ENCODE measurements at regions not wholly inside any gene's neighbourhood (a gene's known extent, or its start where the extent isn't known, plus 50 kb on each side); places are given as distances from the start of the nearest gene placed in this dataset.
"Not testable (repeated sequence)": the region's sequence is repeated elsewhere in the genome, so short reads cannot be mapped to it uniquely, and the experiment has no call there.

GRCh38 chr7:138214926-138215325, 138.7 kb downstream of the AKR1D1 start:
- Histone ChIP-seq H3K9me3 (ENCODE audit: severe bottlenecking) (no peaks in the 10 kb centered on the region), H3K4me3 (ENCODE audit: severe bottlenecking) (no peak overlapping the region), H3K27ac (ENCODE audit: poor library complexity, severe bottlenecking) (no peak overlapping the region), H3K27me3 (ENCODE audit: insufficient read depth, poor library complexity, severe bottlenecking) (no peaks in the 10 kb centered on the region), H3K4me1 (ENCODE audit: insufficient read depth, poor library complexity, severe bottlenecking) (no peaks in the 10 kb centered on the region), H3K36me3 (ENCODE audit: low read depth) (no peaks in the 10 kb centered on the region)
- TF ChIP-seq, protein P1, sequence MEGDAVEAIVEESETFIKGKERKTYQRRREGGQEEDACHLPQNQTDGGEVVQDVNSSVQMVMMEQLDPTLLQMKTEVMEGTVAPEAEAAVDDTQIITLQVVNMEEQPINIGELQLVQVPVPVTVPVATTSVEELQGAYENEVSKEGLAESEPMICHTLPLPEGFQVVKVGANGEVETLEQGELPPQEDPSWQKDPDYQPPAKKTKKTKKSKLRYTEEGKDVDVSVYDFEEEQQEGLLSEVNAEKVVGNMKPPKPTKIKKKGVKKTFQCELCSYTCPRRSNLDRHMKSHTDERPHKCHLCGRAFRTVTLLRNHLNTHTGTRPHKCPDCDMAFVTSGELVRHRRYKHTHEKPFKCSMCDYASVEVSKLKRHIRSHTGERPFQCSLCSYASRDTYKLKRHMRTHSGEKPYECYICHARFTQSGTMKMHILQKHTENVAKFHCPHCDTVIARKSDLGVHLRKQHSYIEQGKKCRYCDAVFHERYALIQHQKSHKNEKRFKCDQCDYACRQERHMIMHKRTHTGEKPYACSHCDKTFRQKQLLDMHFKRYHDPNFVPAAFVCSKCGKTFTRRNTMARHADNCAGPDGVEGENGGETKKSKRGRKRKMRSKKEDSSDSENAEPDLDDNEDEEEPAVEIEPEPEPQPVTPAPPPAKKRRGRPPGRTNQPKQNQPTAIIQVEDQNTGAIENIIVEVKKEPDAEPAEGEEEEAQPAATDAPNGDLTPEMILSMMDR (IDR thresholded peaks at IDR 0.05; ENCODE audit: poor library complexity, severe bottlenecking): no peak
- no peak for ATAC-seq (ENCODE audit: low read depth)
- DNase-seq (ENCODE audit: low spot score): no peak

- not testable (repeated sequence) for DNase-seq (ENCODE audit: low spot score); H3K4me1 ChIP-seq (ENCODE audit: insufficient read depth, poor library complexity, severe bottlenecking); H3K36me3 ChIP-seq (ENCODE audit: low read depth); H3K4me3 ChIP-seq (ENCODE audit: severe bottlenecking); H3K9me3 ChIP-seq (ENCODE audit: severe bottlenecking); ATAC-seq (ENCODE audit: low read depth); H3K27ac ChIP-seq (ENCODE audit: poor library complexity, severe bottlenecking); H3K27me3 ChIP-seq (ENCODE audit: insufficient read depth, poor library complexity, severe bottlenecking)
Observed at GRCh38 chr7:138220321-138220720, 144.1 kb downstream of the AKR1D1 start.

DNA sequence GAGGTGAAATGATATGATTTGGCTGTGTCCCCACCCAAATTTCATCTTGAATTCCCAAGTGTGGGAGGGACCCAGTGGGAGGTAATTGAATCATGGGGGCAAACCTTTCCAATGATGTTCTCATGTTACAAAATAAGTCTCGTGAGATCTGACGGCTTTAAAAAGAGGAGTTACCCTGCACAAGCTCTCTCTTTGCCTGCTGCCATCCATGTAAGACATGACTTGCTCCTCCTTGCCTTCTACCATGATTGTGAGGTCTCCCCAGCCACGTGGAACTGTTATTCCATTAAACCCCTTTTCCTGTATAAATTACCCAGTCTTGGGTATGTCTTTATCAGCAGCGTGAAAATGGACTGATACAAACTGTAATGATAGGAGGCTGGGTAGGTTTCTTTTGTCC, 145.1 kb downstream of the AKR1D1 start:
- not testable (repeated sequence) for H3K27ac ChIP-seq (ENCODE audit: poor library complexity, severe bottlenecking); ATAC-seq (ENCODE audit: low read depth); DNase-seq (ENCODE audit: low spot score); H3K9me3 ChIP-seq (ENCODE audit: severe bottlenecking); H3K4me1 ChIP-seq (ENCODE audit: insufficient read depth, poor library complexity, severe bottlenecking); H3K4me3 ChIP-seq (ENCODE audit: severe bottlenecking); H3K36me3 ChIP-seq (ENCODE audit: low read depth); H3K27me3 ChIP-seq (ENCODE audit: insufficient read depth, poor library complexity, severe bottlenecking)

- Histone ChIP-seq H3K36me3 (ENCODE audit: low read depth) (no peaks in the 10 kb centered on the region), H3K27ac (ENCODE audit: poor library complexity, severe bottlenecking) (no peak overlapping the region), H3K9me3 (ENCODE audit: severe bottlenecking) (no peaks in the 10 kb centered on the region), H3K4me3 (ENCODE audit: severe bottlenecking) (no peak overlapping the region), H3K27me3 (ENCODE audit: insufficient read depth, poor library complexity, severe bottlenecking) (no peaks in the 10 kb centered on the region), H3K4me1 (ENCODE audit: insufficient read depth, poor library complexity, severe bottlenecking) (no peaks in the 10 kb centered on the region)
- TF ChIP-seq, protein P1 (IDR thresholded peaks at IDR 0.05; ENCODE audit: poor library complexity, severe bottlenecking): no peak
- DNase-seq (ENCODE audit: low spot score): no peak
- no peak for ATAC-seq (ENCODE audit: low read depth)
Observed at GRCh38 chr7:138223402-138223879, 147.2 kb downstream of the AKR1D1 start.

GRCh38 chr7:138226001-138226476, 149.8 kb downstream of the AKR1D1 start:
- Histone ChIP-seq H3K36me3 (ENCODE audit: low read depth) (no peaks in the 10 kb centered on the region), H3K27me3 (ENCODE audit: insufficient read depth, poor library complexity, severe bottlenecking) (no peaks in the 10 kb centered on the region), H3K4me1 (ENCODE audit: insufficient read depth, poor library complexity, severe bottlenecking) (no peaks in the 10 kb centered on the region), H3K9me3 (ENCODE audit: severe bottlenecking) (no peaks in the 10 kb centered on the region), H3K27ac (ENCODE audit: poor library complexity, severe bottlenecking) (no peak overlapping the region), H3K4me3 (ENCODE audit: severe bottlenecking) (no peak overlapping the region)
- no peak for DNase-seq (ENCODE audit: low spot score)
- TF ChIP-seq, protein P1 (IDR thresholded peaks at IDR 0.05; ENCODE audit: poor library complexity, severe bottlenecking): no peak
- no peak for ATAC-seq (ENCODE audit: low read depth)

DNA sequence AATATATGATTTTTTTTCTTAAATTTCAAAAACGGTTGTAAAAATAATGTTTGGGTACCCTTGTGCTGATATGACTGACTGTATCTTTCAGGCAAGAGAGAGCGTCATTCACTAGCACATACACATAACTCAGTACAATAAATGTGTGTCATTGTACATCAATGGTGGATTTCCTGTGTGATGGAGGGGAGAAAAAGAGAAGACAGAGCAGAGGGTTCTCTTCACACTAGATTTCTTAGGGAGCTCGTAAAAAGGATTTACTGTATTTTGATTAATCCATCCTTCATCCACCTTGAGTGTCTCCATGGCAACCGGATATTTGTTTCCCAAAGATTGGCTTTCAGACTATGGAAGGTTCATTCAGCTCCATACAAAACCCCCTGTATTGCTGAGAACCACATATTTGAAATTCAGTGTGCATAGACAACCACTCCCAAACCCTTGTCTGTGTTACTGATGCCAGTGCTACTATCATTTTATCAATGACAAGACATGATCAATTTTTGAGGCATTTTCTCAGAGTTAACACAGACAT, 150.6 kb downstream of the AKR1D1 start:
- ATAC-seq (ENCODE audit: low read depth) (no peak), DNase-seq (ENCODE audit: low spot score) (no peak)
- Histone ChIP-seq H3K36me3 (ENCODE audit: low read depth) (no peaks in the 10 kb centered on the region), H3K27ac (ENCODE audit: poor library complexity, severe bottlenecking) (no peak overlapping the region), H3K4me1 (ENCODE audit: insufficient read depth, poor library complexity, severe bottlenecking) (no peaks in the 10 kb centered on the region), H3K9me3 (ENCODE audit: severe bottlenecking) (no peaks in the 10 kb centered on the region), H3K27me3 (ENCODE audit: insufficient read depth, poor library complexity, severe bottlenecking) (no peaks in the 10 kb centered on the region), H3K4me3 (ENCODE audit: severe bottlenecking) (no peak overlapping the region)
- TF ChIP-seq, protein P1 (IDR thresholded peaks at IDR 0.05; ENCODE audit: poor library complexity, severe bottlenecking): no peak
